Hepatic stellate cell (primary cell): ENCODE measurements at regions not wholly inside any gene's neighbourhood (a gene's known extent, or its start where the extent isn't known, plus 50 kb on each side); places are given as distances from the start of the nearest gene placed in this dataset.
"Not testable (repeated sequence)": the region's sequence is repeated elsewhere in the genome, so short reads cannot be mapped to it uniquely, and the experiment has no call there.

Experiments
- DNase-seq: peaks from one replicate; pipeline ENCODE4 v3.0.0; 2011; ENCODE audit warnings: low spot score

GRCh38 chr3:103791786-103792515, 1357.1 kb downstream of the ZPLD1 start:
- DNase-seq, result no peak

GRCh38 chr3:103794656-103795055, 1359.8 kb downstream of the ZPLD1 start:
- no peak for DNase-seq

GRCh38 chr3:103796068-103796467, 1361.3 kb downstream of the ZPLD1 start:
- no peak for DNase-seq

- no peak for DNase-seq
These were observed 1369.0 kb downstream of the ZPLD1 start for GRCh38 chr3:103803787-103804186.

- DNase-seq, result no peak
These were observed 1375.4 kb downstream of the ZPLD1 start for GRCh38 chr3:103810167-103810566.

GRCh38 chr3:103813955-103814354, 1379.1 kb downstream of the ZPLD1 start:
- DNase-seq, result no peak

GRCh38 chr3:103818398-103818797, 1383.6 kb downstream of the ZPLD1 start:
- DNase-seq, result no peak

GRCh38 chr3:103818800-103819199, 1384.0 kb downstream of the ZPLD1 start:
- no peak for DNase-seq

- no peak for DNase-seq
These were observed 1390.8 kb downstream of the ZPLD1 start for GRCh38 chr3:103825586-103825985.

- no peak for DNase-seq
These were observed 1395.0 kb downstream of the ZPLD1 start for GRCh38 chr3:103829723-103830326.

- no peak for DNase-seq
These were observed 1412.6 kb downstream of the ZPLD1 start for GRCh38 chr3:103847081-103848062.

- DNase-seq, result no peak
These were observed 1417.0 kb downstream of the ZPLD1 start for GRCh38 chr3:103851793-103852192.

GRCh38 chr3:103862415-103862814, 1427.6 kb downstream of the ZPLD1 start:
- DNase-seq, result no peak

- no peak for DNase-seq
These were observed 1428.6 kb downstream of the ZPLD1 start for GRCh38 chr3:103863381-103863780.

- DNase-seq, result no peak
These were observed 1431.3 kb downstream of the ZPLD1 start for GRCh38 chr3:103866113-103866512.

- DNase-seq, result no peak
These were observed 1438.2 kb downstream of the ZPLD1 start for GRCh38 chr3:103873021-103873420.

- no peak for DNase-seq
These were observed 1439.2 kb downstream of the ZPLD1 start for GRCh38 chr3:103873897-103874545.

- not testable (repeated sequence) for DNase-seq
These were observed 1447.0 kb downstream of the ZPLD1 start for GRCh38 chr3:103881809-103882208.

- DNase-seq, result no peak
These were observed 1454.9 kb downstream of the ZPLD1 start for GRCh38 chr3:103889675-103890074.

- DNase-seq, result no peak
These were observed 1459.5 kb downstream of the ZPLD1 start for GRCh38 chr3:103894162-103894822.

GRCh38 chr3:103899328-103899727, 1464.5 kb downstream of the ZPLD1 start:
- DNase-seq, result no peak

- no peak for DNase-seq
These were observed 1461.7 kb upstream of the ALCAM start for GRCh38 chr3:103904991-103905390.
